ENCODE measurements at regions not wholly inside any gene's neighbourhood (a gene's known extent, or its start where the extent isn't known, plus 50 kb on each side); places are given as distances from the start of the nearest gene placed in this dataset.

DNA sequence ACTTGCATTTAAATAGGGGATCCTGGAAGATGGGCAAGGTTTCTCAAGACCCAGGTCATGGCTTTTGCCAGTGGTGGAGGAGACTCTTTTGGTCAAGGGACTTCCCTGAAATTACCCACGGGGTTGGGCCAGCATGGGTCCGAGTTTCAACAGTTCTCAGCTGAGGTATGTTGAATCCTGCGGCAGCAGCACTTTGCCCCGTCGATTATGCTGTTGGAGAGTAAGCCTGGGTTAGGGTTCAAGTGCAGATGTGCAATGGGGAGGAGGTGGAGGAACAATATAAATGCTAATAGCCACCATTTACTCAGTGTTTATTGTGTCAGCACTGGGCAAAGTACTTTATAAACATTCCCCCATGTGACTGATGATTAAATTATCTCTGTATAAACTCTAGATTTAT is 96.0 kb upstream of the GATA6 start:
- DNase-seq (ENCODE audit: low spot score) = no peak

GRCh38 chr18:22074282-22075070 is 94.9 kb upstream of the GATA6 start:
- DNase-seq (ENCODE audit: low spot score) = no peak

DNA sequence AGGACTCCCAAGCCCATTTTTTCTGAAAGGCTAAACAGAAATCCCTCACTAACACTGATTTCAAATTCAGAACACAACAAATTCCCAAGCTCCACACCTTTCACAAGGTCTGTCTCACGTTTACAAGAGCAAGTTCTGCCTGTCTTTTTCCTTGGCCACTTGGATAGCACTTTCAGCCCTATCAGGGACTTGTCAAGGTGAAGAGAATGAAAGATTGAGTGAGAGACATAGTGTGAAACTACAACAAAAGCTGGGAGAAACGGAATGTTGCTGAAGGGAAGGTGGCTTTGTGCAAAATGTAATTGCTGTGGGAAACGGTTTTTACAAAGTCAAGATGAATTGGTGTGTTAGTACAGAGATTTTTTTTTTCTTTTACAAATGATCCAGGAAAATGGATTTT is 89.4 kb upstream of the GATA6 start:
- no peak for DNase-seq (ENCODE audit: low spot score)

- no peak for DNase-seq (ENCODE audit: low spot score)
These were observed 87.0 kb upstream of the GATA6 start for GRCh38 chr18:22082408-22082807.

GRCh38 chr18:22084547-22084946 is 84.8 kb upstream of the GATA6 start:
- DNase-seq (ENCODE audit: low spot score) = peak; percentile 72

DNA sequence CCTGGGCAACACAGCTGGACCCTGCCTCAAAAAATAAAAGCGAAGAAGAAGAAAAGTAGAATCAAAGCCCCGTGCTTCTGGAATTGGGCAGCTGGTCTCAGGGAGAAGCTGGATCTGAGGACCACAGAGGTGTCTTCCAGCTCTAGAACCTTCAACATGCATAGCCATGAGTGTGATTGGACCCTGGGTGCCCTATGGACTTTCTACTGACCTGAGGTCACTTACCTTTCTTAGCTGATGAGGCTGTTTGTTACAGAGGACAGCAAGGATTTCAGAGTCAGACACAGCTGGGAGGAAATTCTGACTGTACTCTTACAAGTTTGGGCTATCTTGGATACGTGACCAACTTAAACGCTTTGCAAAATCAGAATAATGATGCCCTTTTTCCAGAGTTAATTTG is 82.4 kb upstream of the GATA6 start:
- DNase-seq (ENCODE audit: low spot score) = no peak

- no peak for DNase-seq (ENCODE audit: low spot score)
These were observed 81.4 kb upstream of the GATA6 start for GRCh38 chr18:22088029-22088428.

DNA sequence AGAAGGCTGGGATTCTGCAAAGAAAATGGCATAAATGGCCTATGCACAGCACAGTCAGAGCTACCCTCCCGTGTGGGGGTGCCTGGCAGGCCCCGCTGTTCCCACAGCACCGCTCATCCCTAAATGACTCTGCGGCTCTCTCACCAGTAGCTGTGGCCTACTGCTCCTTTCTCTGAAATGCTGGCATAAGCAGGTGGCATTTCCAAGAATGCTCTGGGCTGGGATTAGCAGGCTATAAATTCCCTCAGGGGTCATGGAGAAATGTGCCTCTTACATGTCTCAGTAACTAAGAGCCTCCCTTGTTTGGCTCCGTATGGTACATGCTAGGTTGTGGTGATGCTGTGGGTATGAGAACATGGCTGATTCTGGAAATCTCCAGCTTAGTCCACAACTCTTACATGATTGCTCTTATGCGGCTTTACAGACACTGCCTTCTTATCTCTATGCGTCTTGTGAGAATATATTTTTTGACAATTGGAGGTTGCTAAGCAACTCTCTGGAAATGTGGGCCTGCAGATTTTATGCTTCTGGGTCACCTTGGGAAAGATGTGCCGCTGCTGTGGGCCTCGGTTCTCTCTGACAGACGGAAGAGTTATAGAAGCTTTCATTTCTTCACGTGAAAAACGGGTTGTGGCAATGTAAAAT is 80.3 kb upstream of the GATA6 start:
- no peak for DNase-seq (ENCODE audit: low spot score)

DNA sequence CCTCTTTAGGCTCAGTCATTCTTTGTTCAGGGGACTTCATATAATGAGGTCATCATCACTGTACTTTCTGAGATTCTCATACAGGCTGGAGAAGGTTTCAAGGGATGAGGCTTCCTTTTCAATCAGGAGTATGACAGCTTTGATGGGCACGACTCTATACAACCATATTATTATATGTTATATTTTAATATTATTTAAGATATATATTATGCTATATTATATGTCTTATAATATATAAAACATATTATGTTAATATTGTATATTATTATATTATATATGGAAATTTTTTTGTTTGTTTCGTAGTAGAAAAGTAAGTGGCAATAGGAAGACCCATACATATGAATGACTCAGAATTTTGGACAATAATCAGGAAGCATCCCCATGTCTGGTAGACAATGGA is 78.0 kb upstream of the GATA6 start:
- no peak for DNase-seq (ENCODE audit: low spot score)

GRCh38 chr18:22093731-22094357 is 75.5 kb upstream of the GATA6 start:
- DNase-seq (ENCODE audit: low spot score) = no peak

DNA sequence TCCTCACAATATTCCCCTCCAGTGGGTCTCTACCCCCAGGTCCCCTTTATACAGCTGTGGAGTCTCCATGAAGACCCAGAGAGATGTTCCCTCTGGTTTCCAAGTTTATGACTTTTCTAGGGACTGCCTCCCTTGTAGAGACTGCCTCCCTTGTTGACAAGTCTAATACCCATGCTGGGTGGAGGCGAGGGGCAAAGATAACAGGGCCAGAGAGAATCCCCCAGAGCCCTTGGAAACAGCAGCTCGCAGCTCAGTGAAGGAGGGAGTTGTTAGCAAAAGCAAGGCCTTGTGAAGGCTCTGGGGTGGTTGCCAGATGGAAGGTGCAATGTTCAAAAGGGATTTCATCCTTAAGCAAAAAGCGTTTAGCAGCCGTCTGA is 75.0 kb upstream of the GATA6 start:
- no peak for DNase-seq (ENCODE audit: low spot score)

DNA sequence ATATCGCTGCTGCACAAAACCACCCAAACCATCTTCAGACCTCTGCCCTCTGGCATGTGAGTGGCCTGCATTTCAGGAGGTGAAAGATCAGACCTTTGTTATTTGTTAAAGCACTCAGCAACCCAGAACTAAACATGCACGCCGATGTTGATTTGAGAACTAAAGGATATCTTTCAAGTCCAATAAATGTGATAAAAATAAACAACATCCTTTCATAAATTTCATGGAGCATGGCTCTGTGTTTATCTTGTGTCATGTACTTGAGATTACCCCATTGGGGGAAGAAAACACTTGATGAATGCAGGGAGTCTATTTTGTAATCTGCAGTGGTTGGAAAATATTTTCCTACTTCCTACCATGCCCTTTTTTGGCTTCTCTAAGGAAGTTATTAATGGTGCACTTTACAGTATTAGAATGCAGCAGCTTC is 70.8 kb upstream of the GATA6 start:
- peak; percentile 4 for DNase-seq (ENCODE audit: low spot score)

GRCh38 chr18:22099925-22100324 is 69.5 kb upstream of the GATA6 start:
- DNase-seq (ENCODE audit: low spot score) = no peak

DNA sequence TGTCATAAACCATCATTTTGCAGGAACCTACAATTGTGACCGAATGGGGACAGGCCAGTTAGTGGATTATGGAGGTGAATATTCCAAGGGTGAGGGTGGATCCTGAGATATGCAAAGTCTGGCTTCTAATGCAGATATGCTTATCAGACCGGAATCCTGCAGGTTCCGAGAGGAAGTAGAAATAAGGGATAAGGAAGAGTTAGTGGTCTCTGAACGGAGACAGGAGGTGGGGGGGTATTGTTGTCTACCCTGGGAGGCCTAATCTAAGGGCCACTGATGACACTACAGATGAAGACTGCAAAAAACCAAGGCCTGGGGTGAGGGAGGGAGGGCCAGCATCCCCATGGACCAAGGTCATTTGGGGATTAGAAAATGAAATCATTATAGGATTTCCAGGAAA is 67.7 kb upstream of the GATA6 start:
- DNase-seq (ENCODE audit: low spot score) = no peak

DNA sequence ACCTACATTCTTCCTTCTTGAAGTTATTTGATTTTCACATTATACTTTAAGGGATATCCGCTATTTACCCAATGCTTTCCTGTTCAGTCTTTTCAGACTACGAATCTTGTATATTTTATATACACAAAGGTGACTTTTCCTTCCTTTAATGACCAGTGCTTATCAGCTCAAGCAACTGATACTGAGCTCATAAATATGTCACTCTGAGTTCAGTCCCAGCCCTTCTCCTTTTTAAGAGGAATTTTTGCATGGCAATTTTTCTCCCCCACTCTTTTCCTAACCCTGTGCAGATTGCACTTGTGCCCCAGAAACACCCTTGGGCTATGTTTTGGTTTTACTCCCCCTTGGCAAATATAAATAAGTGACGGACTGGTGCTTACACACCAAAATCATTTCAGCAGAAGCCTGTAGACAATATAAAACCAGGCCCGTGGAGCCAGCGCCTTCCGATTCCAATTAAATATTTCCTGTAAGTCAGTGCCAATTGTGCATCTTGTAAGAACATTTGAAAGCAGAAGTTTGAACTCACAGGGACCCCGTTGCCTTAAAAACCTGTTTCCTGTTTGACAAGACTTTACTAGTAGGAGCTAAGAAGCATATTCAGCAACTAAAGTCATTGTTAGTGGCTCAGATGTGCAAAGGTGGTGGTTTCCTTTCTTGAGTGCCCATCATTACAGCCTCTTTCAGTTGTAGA is 66.3 kb upstream of the GATA6 start:
- peak; percentile 9 for DNase-seq (ENCODE audit: low spot score)

GRCh38 chr18:22103647-22104031 is 65.8 kb upstream of the GATA6 start:
- DNase-seq (ENCODE audit: low spot score) = no peak

DNA sequence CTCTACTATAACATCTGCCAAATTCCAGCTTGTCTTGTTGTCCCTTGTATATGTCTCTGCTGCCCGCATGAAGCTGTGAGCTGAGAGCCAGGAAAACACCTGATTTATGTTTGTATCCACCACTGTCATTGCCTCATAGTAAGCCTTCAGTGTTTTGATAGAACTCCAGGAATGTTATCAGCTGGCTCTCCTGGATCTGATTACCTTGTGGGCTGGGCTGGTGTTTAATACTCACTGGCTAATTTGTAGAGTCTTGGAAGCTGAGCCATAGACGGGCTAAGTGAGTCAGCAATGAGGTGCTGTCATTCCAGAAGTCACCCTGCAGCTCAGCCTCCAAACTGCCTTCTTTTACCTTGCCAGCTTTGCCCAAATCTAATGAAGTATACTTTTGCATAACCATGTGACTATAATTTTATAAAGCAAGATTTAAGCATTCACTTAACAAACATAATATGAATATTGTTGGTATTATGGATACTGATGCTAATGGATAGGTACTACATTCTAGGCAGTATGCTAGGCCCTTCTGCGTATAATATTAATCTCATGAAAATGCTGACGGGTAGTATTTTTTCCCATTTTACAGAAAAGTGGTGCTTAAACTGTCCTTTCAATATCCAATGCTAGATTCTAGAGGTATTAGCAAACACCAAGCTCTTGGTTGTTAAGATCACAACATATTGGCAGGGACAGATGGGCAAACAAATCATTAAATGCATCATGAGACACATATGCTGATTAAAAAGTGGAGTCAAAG is 62.7 kb upstream of the GATA6 start:
- peak; percentile 17 for DNase-seq (ENCODE audit: low spot score)

DNA sequence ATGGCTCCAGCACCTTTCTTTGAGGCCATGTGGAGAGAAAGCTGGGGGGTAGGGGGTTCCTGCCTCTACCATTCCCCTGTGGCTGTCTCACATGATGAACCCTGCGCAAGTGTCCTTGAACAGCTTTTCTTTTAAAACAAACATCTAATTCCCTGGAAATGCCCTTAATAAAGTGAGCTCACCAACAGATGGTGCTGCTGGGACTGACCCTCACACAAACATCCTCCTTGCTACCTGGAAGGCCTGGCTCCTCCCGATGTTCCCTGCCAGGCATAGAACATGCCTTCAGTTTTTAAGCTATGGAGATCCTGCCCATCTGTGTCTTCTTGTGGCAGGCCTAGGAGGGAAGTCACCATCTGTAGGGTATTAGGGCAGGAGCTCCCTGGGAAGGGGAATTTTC is 60.7 kb upstream of the GATA6 start:
- peak; percentile 44 for DNase-seq (ENCODE audit: low spot score)

DNA sequence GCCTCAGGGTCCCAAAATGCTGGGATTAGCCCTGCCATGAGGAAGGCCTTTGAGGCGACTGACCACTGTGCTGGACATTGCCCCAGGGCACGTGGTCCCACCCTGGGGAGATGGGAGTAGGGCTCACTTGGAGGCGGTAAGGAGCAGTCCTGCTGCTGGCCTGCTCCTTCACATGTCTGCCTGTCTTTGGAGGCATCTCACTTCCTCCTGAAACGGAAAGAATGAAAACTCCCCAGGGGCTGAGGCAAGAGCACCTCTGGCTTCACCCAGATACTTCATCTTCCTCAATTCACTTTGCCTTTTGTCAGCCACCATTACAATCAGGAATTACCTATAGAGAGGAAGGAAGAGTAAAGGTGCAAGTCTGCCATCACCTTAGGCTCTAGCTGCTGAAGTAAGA is 59.9 kb upstream of the GATA6 start:
- DNase-seq (ENCODE audit: low spot score) = no peak

- no peak for DNase-seq (ENCODE audit: low spot score)
These were observed 58.9 kb upstream of the GATA6 start for GRCh38 chr18:22110461-22110924.

DNA sequence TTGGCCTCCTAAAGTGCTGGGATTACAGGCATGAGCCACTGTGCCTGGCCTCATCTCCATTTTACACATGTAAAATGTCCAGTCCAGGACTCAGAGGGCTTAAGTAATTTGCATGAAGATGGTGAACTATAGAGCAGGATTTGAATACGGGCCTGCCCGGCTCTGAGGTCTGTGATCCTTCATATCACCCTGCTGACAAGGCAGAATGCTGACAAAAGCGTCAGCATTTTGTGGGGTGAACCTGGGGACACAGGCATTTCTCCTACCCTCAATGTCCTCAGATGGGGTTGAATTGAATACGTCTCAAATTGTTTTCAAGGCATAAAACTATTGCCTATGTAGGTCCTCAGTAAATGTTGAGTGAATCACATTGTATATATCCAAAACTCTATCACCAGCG is 57.2 kb upstream of the GATA6 start:
- DNase-seq (ENCODE audit: low spot score) = no peak

Data from HT-29 (cell line).